IMR-90 (cell line): ENCODE measurements at regions not wholly inside any gene's neighbourhood (a gene's known extent, or its start where the extent isn't known, plus 50 kb on each side); places are given as distances from the start of the nearest gene placed in this dataset.

Source experiments
- ATAC-seq: fragments of 200-7000 bp; cut with Tn5 transposase; 2 replicates; pipeline ENCODE4 v1.9.1; 2020; ENCODE audit warnings: low read depth, mild to moderate bottlenecking, moderate library complexity
- BruUV-seq: library from RNA; stranded (reverse); fragments of 400-500 nt; replicated peaks from 2 replicates; lab custom pipeline; 2021; lab: Mats Ljungman, UMichigan
- CTCF ChIA-PET: fragments of 300-600 bp; formaldehyde crosslinking; extraction: SDS; loops from one replicate; lab custom pipeline; 2021; ENCODE audit warnings: antibody characterized with exemption; lab: Yijun Ruan, JAX
- POLR2A ChIA-PET: fragments of 300-600 bp; sonication (Branson Sonifier 250); formaldehyde crosslinking; loops from one replicate; lab custom pipeline; 2022; ENCODE audit warnings: antibody characterized with exemption; ENCODE audit not compliant: unreplicated experiment; lab: Charles Lee
- DNase-seq: peaks from one replicate; pipeline ENCODE4 v3.0.0; 2013
- H2AFZ ChIP-seq: replicated peaks from 2 replicates; pipeline ENCODE3; 2013; ENCODE audit warnings: low read length, mild to moderate bottlenecking; ENCODE audit not compliant: poor library complexity
- H2AK5ac ChIP-seq: 2 replicates; pipeline ENCODE4 v1.6.1; 2013; ENCODE audit warnings: low read depth, low read length, inconsistent platforms
- H2AK9ac ChIP-seq: replicated peaks from 2 replicates; pipeline ENCODE3; 2013; ENCODE audit warnings: mild to moderate bottlenecking, low read depth, low read length, moderate library complexity; ENCODE audit not compliant: poor library complexity
- H2BK120ac ChIP-seq: 2 replicates; pipeline ENCODE4 v1.6.1; 2013; ENCODE audit warnings: low read depth, low read length, inconsistent platforms
- H2BK15ac ChIP-seq: 3 replicates; pipeline ENCODE4 v1.6.1; 2013; ENCODE audit warnings: low read depth, low read length, inconsistent platforms
- H2BK20ac ChIP-seq: 2 replicates; pipeline ENCODE4 v1.6.1; 2013; ENCODE audit warnings: low read depth, mild to moderate bottlenecking, inconsistent platforms, low read length, moderate library complexity
- H2BK5ac ChIP-seq: 2 replicates; pipeline ENCODE4 v1.6.1; 2013; ENCODE audit warnings: mild to moderate bottlenecking, low read depth, low read length, inconsistent platforms; ENCODE audit not compliant: poor library complexity, severe bottlenecking
- H3K14ac ChIP-seq: replicated peaks from 2 replicates; pipeline ENCODE4 v1.6.1; 2013; ENCODE audit warnings: low read depth, low read length, inconsistent platforms
- H3K18ac ChIP-seq: 2 replicates; pipeline ENCODE4 v1.6.1; 2013; ENCODE audit warnings: low read depth, low read length, control low read depth
- H3K23ac ChIP-seq: 2 replicates; pipeline ENCODE4 v1.6.1; 2013; ENCODE audit warnings: low read depth, low read length, inconsistent platforms
- H3K27ac ChIP-seq: 2 replicates; pipeline ENCODE4 v1.5.1; 2013; ENCODE audit warnings: mild to moderate bottlenecking, control low read depth, low read length; ENCODE audit not compliant: insufficient read depth
- H3K27me3 ChIP-seq: 2 replicates; pipeline ENCODE4 v1.6.1; 2013; ENCODE audit warnings: low read length; ENCODE audit not compliant: control insufficient read depth, insufficient read depth
- H3K36me3 ChIP-seq: 2 replicates; pipeline ENCODE4 v1.6.1; 2013; ENCODE audit warnings: low read length, mixed read lengths; ENCODE audit not compliant: control insufficient read depth, insufficient read depth
- H3K4ac ChIP-seq: 2 replicates; pipeline ENCODE4 v1.6.1; 2013; ENCODE audit warnings: low read depth, low read length, inconsistent platforms
- H3K4me1 ChIP-seq: 2 replicates; pipeline ENCODE4 v1.6.1; 2013; ENCODE audit warnings: low read length, mixed read lengths; ENCODE audit not compliant: control insufficient read depth, insufficient read depth
- H3K4me2 ChIP-seq: 2 replicates; pipeline ENCODE4 v1.6.1; 2013; ENCODE audit warnings: low read depth, mild to moderate bottlenecking, control low read depth, low read length, moderate library complexity
- H3K4me3 ChIP-seq: 2 replicates; pipeline ENCODE4 v1.5.1; 2013; ENCODE audit warnings: low read depth, mild to moderate bottlenecking, control low read depth, low read length, moderate library complexity; ENCODE audit not compliant: insufficient read depth
- H3K56ac ChIP-seq: 2 replicates; pipeline ENCODE4 v1.6.1; 2013; ENCODE audit warnings: low read length, inconsistent platforms; ENCODE audit not compliant: insufficient read depth; ENCODE audit errors: extremely low read depth
- H3K79me1 ChIP-seq, 2 experiments: 2 replicates each; pipeline ENCODE4 v1.6.1; 2013; ENCODE audit warnings: low read length in 2 of 2, inconsistent platforms in 1 of 2, low read depth in 1 of 2
- H3K9ac ChIP-seq: 2 replicates; pipeline ENCODE4 v1.6.1; 2013; ENCODE audit warnings: low read depth, low read length, control low read depth
- H3K9me1 ChIP-seq: 2 replicates; pipeline ENCODE4 v1.6.1; 2013; ENCODE audit warnings: low read length, inconsistent platforms; ENCODE audit not compliant: insufficient read depth
- H3K9me3 ChIP-seq: 2 replicates; pipeline ENCODE4 v1.6.1; 2013; ENCODE audit warnings: low read length; ENCODE audit not compliant: control insufficient read depth, insufficient read depth
- H4K20me1 ChIP-seq: 2 replicates; pipeline ENCODE4 v1.6.1; 2013; ENCODE audit warnings: low read length, inconsistent platforms; ENCODE audit not compliant: insufficient read depth
- H4K5ac ChIP-seq: 2 replicates; pipeline ENCODE4 v1.6.1; 2013; ENCODE audit warnings: mild to moderate bottlenecking, low read depth, low read length, control low read depth
- H4K8ac ChIP-seq, 2 experiments: 2 replicates each; pipeline ENCODE4 v1.6.1; 2013; ENCODE audit warnings: low read depth in 2 of 2, low read length in 2 of 2, control low read depth in 1 of 2, inconsistent platforms in 1 of 2
- H4K91ac ChIP-seq: 2 replicates; pipeline ENCODE4 v1.6.1; 2013; ENCODE audit warnings: low read depth, low read length, inconsistent platforms; ENCODE audit not compliant: insufficient read depth
- BHLHE40 ChIP-seq: fragments of 150-350 bp; IDR thresholded peaks from 2 replicates; pipeline ENCODE4 v1.6.1; 2016; ENCODE audit warnings: mild to moderate bottlenecking, low read depth, low read length
- CEBPB ChIP-seq: IDR thresholded peaks from 2 replicates; pipeline ENCODE4 v1.6.1; 2012; ENCODE audit warnings: low read depth, low read length, improper control_type of control experiment
- CHD1 ChIP-seq: IDR thresholded peaks from 2 replicates; pipeline ENCODE4 v1.6.1; 2012; ENCODE audit warnings: low read depth, low read length, improper control_type of control experiment
- CTCF ChIP-seq: conservative IDR thresholded peaks from 2 replicates; pipeline ENCODE4 v1.5.1; 2012; ENCODE audit warnings: mild to moderate bottlenecking, low read depth, low read length, improper control_type of control experiment
- ELK1 ChIP-seq: fragments of 150-350 bp; IDR thresholded peaks from 2 replicates; pipeline ENCODE4 v1.6.1; 2016; ENCODE audit warnings: low read depth, mild to moderate bottlenecking, low read length, moderate library complexity, borderline replicate concordance
- FOS ChIP-seq: fragments of 150-350 bp; IDR thresholded peaks from 2 replicates; pipeline ENCODE4 v1.6.1; 2016; ENCODE audit warnings: low read depth, low read length
- MAFK ChIP-seq: IDR thresholded peaks from 2 replicates; pipeline ENCODE4 v1.6.1; 2012; ENCODE audit warnings: low read depth, low read length, improper control_type of control experiment
- MAZ ChIP-seq: IDR thresholded peaks from 2 replicates; pipeline ENCODE4 v1.6.1; 2012; ENCODE audit warnings: low read depth, mild to moderate bottlenecking, low read length, improper control_type of control experiment, moderate library complexity, borderline replicate concordance
- MXI1 ChIP-seq: IDR thresholded peaks from 2 replicates; pipeline ENCODE4 v1.6.1; 2012; ENCODE audit warnings: low read depth, mild to moderate bottlenecking, low read length, moderate library complexity, borderline replicate concordance
- NFE2L2 ChIP-seq: fragments of 150-350 bp; IDR thresholded peaks from 2 replicates; pipeline ENCODE4 v1.6.1; 2016; ENCODE audit warnings: low read depth, mild to moderate bottlenecking, low read length
- POLR2A ChIP-seq: IDR thresholded peaks from 2 replicates; pipeline ENCODE4 v1.6.1; 2012; ENCODE audit warnings: mild to moderate bottlenecking, low read depth, low read length
- RAD21 ChIP-seq: IDR thresholded peaks from 2 replicates; pipeline ENCODE4 v1.6.1; 2012; ENCODE audit warnings: low read length, improper control_type of control experiment
- RCOR1 ChIP-seq: IDR thresholded peaks from 2 replicates; pipeline ENCODE4 v1.6.1; 2012; ENCODE audit warnings: mild to moderate bottlenecking, low read length, improper control_type of control experiment; ENCODE audit not compliant: insufficient replicate concordance
- RFX5 ChIP-seq: IDR thresholded peaks from 2 replicates; pipeline ENCODE4 v1.8.0; 2012; ENCODE audit warnings: low read depth, mild to moderate bottlenecking, low read length, moderate library complexity
- SMC3 ChIP-seq: fragments of 150-350 bp; IDR thresholded peaks from 2 replicates; pipeline ENCODE4 v1.6.1; 2016; ENCODE audit warnings: low read depth, mild to moderate bottlenecking, antibody characterized with exemption, low read length, moderate library complexity
- WGBS, 2 experiments: methylation state at CpG; one replicate each; pipeline versions ENCODE4 v1.1.5 to v1.1.7; 2013; ENCODE audit warnings: missing lambda C conversion rate in 2 of 2; ENCODE audit not compliant: insufficient read length in 1 of 2; ENCODE audit errors: extremely low coverage in 2 of 2; 5-methylcytosine and 5-hydroxymethylcytosine counted together
- dilution Hi-C: fragments of 300-500 bp; cut with HindIII; formaldehyde crosslinking; loops from one replicate; pipeline ENCODE4 v1.14.3; 2018; ENCODE audit warnings: low sequenced_read_pairs; ENCODE audit not compliant: unreplicated experiment
- in situ Hi-C: fragments of 300-500 bp; cut with MboI; formaldehyde crosslinking; loops from 3 replicates; pipeline ENCODE4 v1.14.3; 2019; ENCODE audit warnings: low sequenced_read_pairs, inconsistent platforms, mixed read lengths
- intact Hi-C: fragments of 100-400 bp; cut with micrococcal nuclease; formaldehyde crosslinking; loops from 2 replicates; pipeline ENCODE4 v1.10.0; 2022
- TF ChIP-seq, protein P1 (sequence below): fragments of 150-350 bp; IDR thresholded peaks from 2 replicates; pipeline ENCODE4 v1.6.1; 2017; ENCODE audit warnings: mild to moderate bottlenecking, antibody characterized with exemption, low read length, low read depth

GRCh38 chr9:82308836-82309235 lies 320.3 kb downstream of the SPATA31D1 start:
- dilution Hi-C loops = no loop called here
- no peak overlapping the region for H3K14ac ChIP-seq
- no peaks in the 10 kb centered on the region for H3K4me1 ChIP-seq
- H4K5ac ChIP-seq = no peak overlapping the region
- H2AFZ ChIP-seq = no peak overlapping the region
- H3K23ac ChIP-seq = no peak overlapping the region
- no peaks in the 10 kb centered on the region for H3K9me1 ChIP-seq
- H3K27me3 ChIP-seq = no peaks in the 10 kb centered on the region
- H2BK120ac ChIP-seq = no peak overlapping the region
- no peak overlapping the region for H3K4ac ChIP-seq
- H2BK15ac ChIP-seq = no peak overlapping the region
- BruUV-seq = no TSS peak
- H3K4me3 ChIP-seq = no peak overlapping the region
- intact Hi-C loops = no loop called here
- H4K91ac ChIP-seq = no peak overlapping the region
- DNase-seq (no peak), ATAC-seq (no peak)
- ChIA-PET CTCF (interaction anchor here (1.5 kb wide), 1 partner anchor 12 kb away, joined by 3 read pairs; no protein-coding TSS in a partner anchor), POLR2A (no interaction called here)
- TF ChIP-seq RCOR1 (no peak), BHLHE40 (no peak), MAFK (no peak), SMC3 (no peak), CHD1 (no peak), RFX5 (no peak), RAD21 (no peak), NFE2L2 (no peak), POLR2A (no peak), FOS (no peak), MXI1 (no peak), MAZ (no peak), ELK1 (no peak), CEBPB (no peak), CTCF (no peak)
- TF ChIP-seq, protein P1, sequence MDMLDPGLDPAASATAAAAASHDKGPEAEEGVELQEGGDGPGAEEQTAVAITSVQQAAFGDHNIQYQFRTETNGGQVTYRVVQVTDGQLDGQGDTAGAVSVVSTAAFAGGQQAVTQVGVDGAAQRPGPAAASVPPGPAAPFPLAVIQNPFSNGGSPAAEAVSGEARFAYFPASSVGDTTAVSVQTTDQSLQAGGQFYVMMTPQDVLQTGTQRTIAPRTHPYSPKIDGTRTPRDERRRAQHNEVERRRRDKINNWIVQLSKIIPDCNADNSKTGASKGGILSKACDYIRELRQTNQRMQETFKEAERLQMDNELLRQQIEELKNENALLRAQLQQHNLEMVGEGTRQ = no peak
- H3K36me3 ChIP-seq = no peaks in the 10 kb centered on the region
- WGBS, 2 experiments = no CpG with 5 or more reads among the region's 3 CpGs
- H3K18ac ChIP-seq = no peak overlapping the region
- H4K8ac ChIP-seq = no peak overlapping the region
- no peak overlapping the region for H3K9ac ChIP-seq
- H3K9me3 ChIP-seq = no peaks in the 10 kb centered on the region
- H3K79me1 ChIP-seq = no peaks in the 10 kb centered on the region
- no peak overlapping the region for H3K56ac ChIP-seq
- no peak overlapping the region for H3K4me2 ChIP-seq
- no peak overlapping the region for H2AK5ac ChIP-seq
- no peak overlapping the region for H2AK9ac ChIP-seq
- in situ Hi-C loops = no loop called here
- no peak overlapping the region for H2BK20ac ChIP-seq
- no peaks in the 10 kb centered on the region for H4K20me1 ChIP-seq
- H2BK5ac ChIP-seq = no peak overlapping the region
- no peak overlapping the region for H3K27ac ChIP-seq
